IPS-15b (cell line): ENCODE measurements at regions not wholly inside any gene's neighbourhood (a gene's known extent, or its start where the extent isn't known, plus 50 kb on each side); places are given as distances from the start of the nearest gene placed in this dataset.
"Not testable (repeated sequence)": the region's sequence is repeated elsewhere in the genome, so short reads cannot be mapped to it uniquely, and the experiment has no call there.

Experiments
- H3K27me3 ChIP-seq: one replicate; pipeline ENCODE4 v1.6.1; 2013; ENCODE audit warnings: low read length; ENCODE audit not compliant: control insufficient read depth, insufficient read depth
- H3K36me3 ChIP-seq: one replicate; pipeline ENCODE4 v1.6.1; 2013; ENCODE audit warnings: low read length; ENCODE audit not compliant: control insufficient read depth, insufficient read depth
- H3K4me1 ChIP-seq: one replicate; pipeline ENCODE4 v1.6.1; 2013; ENCODE audit warnings: mild to moderate bottlenecking, low read length; ENCODE audit not compliant: control insufficient read depth, insufficient read depth
- H3K4me3 ChIP-seq: one replicate; pipeline ENCODE4 v1.5.1; 2013; ENCODE audit warnings: low read depth, low read length
- H3K9ac ChIP-seq: one replicate; pipeline ENCODE4 v1.6.1; 2013; ENCODE audit warnings: low read depth, mild to moderate bottlenecking, low read length
- H3K9me3 ChIP-seq: one replicate; pipeline ENCODE4 v1.6.1; 2013; ENCODE audit warnings: mild to moderate bottlenecking, low read length; ENCODE audit not compliant: control insufficient read depth, insufficient read depth

DNA sequence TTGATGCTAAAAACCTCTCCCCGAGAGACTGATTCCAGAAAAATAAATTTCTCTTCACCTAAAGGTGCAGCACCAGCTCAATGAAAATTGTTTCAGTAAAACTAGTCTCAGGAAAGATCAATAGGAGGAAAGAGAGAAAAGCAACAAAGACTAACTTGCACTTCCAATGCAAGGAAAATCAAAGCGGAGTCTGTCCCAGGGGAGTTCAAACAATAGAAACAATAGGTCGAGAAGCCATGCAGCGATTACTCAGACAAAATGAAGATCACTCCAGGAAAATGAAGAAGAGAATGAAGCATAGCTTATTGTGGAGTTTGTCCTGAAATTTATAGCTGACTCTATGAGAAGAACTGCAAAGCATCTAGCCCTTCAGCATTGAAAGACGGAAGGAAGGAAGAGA is 105.1 kb upstream of the FRMD4B start:
- Histone ChIP-seq H3K27me3 (no peaks in the 10 kb centered on the region), H3K9me3 (no peaks in the 10 kb centered on the region), H3K9ac (no peak overlapping the region), H3K4me1 (peaks cover 8% of the 10 kb centered on the region), H3K4me3 (no peak overlapping the region), H3K36me3 (no peaks in the 10 kb centered on the region)

DNA sequence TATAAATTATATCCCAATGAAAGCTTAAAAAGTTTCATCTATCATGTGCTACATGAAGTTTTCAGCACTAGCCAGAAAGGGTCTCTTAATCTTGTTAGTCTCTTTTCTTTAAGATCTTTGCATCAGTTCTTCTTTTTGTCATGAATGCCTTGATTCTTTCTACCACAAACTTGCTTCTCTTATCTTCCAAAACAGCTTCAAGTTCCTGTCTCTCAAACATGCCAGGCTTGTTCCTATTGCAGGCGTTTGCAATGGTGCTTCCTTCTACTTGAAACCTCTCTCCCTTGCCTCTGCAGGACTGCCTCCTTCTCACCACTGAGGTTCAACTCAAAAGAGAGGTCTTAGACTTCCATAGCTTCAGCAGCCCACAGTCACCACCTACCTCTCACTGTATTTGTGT is 104.3 kb upstream of the FRMD4B start:
- Histone ChIP-seq H3K4me1 (peaks cover 8% of the 10 kb centered on the region), H3K36me3 (no peaks in the 10 kb centered on the region), H3K9me3 (no peaks in the 10 kb centered on the region), H3K4me3 (no peak overlapping the region), H3K9ac (no peak overlapping the region), H3K27me3 (no peaks in the 10 kb centered on the region)

- H3K9me3 ChIP-seq: no peaks in the 10 kb centered on the region
- H3K4me3 ChIP-seq: no peak overlapping the region
- H3K4me1 ChIP-seq: peaks cover 8% of the 10 kb centered on the region
- H3K9ac ChIP-seq: no peak overlapping the region
- no peaks in the 10 kb centered on the region for H3K36me3 ChIP-seq
- H3K27me3 ChIP-seq: no peaks in the 10 kb centered on the region
Measured at GRCh38 chr3:69488026-69488425, 102.1 kb upstream of the FRMD4B start.

DNA sequence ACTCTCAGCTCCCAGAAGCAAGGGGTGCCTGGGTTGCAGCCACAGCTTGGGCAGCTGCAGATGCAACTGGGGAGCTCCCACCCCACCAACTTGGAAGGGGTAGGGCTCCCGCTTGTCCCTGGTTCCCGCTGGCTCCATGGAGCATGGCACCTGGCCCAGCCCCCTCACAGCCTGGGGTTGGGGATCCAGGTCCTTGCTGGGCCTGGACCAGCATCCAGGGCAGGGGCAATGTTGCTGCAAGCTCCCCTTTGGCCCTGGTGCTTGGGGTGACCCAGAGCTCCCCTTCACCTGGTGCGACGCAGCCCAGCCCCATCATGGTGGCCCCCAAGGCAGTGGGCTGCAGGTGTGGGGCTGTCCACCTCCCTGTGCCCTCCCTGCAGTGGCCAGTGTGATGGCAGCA is 99.6 kb upstream of the FRMD4B start:
- no peaks in the 10 kb centered on the region for H3K9me3 ChIP-seq
- peaks cover 2% of the 10 kb centered on the region for H3K4me1 ChIP-seq
- no peak overlapping the region for H3K4me3 ChIP-seq
- no peaks in the 10 kb centered on the region for H3K27me3 ChIP-seq
- no peaks in the 10 kb centered on the region for H3K36me3 ChIP-seq
- no peak overlapping the region for H3K9ac ChIP-seq

GRCh38 chr3:69484507-69485393 is 98.9 kb upstream of the FRMD4B start:
- H3K36me3 ChIP-seq: no peaks in the 10 kb centered on the region

GRCh38 chr3:69483449-69483848 is 97.6 kb upstream of the FRMD4B start:
- Histone ChIP-seq H3K27me3 (no peaks in the 10 kb centered on the region), H3K9ac (no peak overlapping the region), H3K9me3 (no peaks in the 10 kb centered on the region), H3K4me1 (no peaks in the 10 kb centered on the region), H3K4me3 (no peak overlapping the region), H3K36me3 (no peaks in the 10 kb centered on the region)

More at GRCh38 chr3:69484507-69485393, 98.9 kb upstream of the FRMD4B start:
- H3K4me3 ChIP-seq: no peak overlapping the region
- H3K9ac ChIP-seq: no peak overlapping the region
- no peaks in the 10 kb centered on the region for H3K4me1 ChIP-seq
- H3K27me3 ChIP-seq: no peaks in the 10 kb centered on the region
- no peaks in the 10 kb centered on the region for H3K9me3 ChIP-seq

- H3K4me1 ChIP-seq, H3K9me3 ChIP-seq, H3K27me3 ChIP-seq, H3K9ac ChIP-seq, H3K36me3 ChIP-seq, H3K4me3 ChIP-seq: not testable (repeated sequence)
Measured at GRCh38 chr3:69480986-69481385, 95.1 kb upstream of the FRMD4B start.

DNA sequence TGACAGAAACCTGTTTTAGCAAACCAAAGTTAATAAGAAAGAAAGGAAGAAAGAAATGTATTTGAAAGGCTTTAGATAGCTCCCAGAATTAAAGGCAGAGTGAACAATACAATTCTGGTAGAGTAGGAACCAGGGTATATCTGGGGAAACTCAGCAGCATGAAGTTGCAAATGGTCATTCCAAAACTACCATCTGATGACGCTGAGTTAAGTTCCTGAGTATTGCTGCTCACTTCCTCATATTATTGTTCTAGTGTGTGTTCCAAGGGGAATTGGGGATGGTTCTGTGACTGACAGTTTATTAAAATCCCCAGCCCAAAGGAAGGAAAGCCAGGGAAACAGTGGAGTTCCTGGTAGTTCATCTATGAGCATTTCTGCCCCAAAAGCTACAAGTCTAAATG is 88.3 kb upstream of the FRMD4B start:
- Histone ChIP-seq H3K9ac (no peak overlapping the region), H3K27me3 (no peaks in the 10 kb centered on the region), H3K36me3 (no peaks in the 10 kb centered on the region), H3K4me1 (no peaks in the 10 kb centered on the region), H3K4me3 (no peak overlapping the region), H3K9me3 (no peaks in the 10 kb centered on the region)

DNA sequence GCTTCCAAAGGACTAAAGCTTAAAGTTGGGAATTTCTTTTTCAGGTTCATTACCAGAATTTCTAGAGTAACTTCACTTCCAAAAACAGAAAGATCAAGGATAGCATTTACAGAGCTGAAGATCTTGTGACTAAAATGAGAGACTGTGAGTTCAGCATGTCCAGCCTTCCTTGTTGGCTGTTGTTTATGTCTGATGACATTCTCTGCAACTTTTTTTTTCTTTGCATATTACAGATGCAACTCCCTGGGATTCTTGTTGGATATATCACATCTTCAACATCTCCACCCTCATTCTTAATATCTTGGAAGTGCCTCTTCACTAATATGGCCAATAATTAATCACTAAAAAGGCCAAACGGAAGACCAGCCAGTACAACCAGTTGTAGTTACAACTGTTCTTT is 86.2 kb upstream of the FRMD4B start:
- Histone ChIP-seq H3K4me1 (no peaks in the 10 kb centered on the region), H3K9ac (no peak overlapping the region), H3K36me3 (no peaks in the 10 kb centered on the region), H3K4me3 (no peak overlapping the region), H3K27me3 (no peaks in the 10 kb centered on the region), H3K9me3 (no peaks in the 10 kb centered on the region)

DNA sequence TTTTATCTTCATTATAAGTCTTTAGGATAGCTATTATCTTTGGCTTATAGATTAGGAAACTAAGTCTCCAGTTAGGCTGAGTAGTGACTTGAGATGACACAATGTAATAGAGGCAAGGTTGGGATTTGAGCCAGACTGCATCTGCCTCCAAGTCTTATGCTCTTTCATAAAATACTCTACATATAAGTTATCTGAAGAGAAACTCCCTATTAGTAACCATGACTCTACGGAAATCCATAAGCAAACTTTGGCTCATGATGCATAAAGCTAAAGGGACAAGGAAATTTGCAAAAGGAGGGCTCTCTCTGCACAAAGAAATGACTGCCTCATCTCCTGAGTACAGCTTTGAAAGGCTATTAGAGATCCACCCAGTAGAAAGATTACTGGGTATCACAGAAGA is 77.6 kb upstream of the FRMD4B start:
- H3K9ac ChIP-seq: no peak overlapping the region
- no peaks in the 10 kb centered on the region for H3K9me3 ChIP-seq
- no peak overlapping the region for H3K4me3 ChIP-seq
- H3K27me3 ChIP-seq: no peaks in the 10 kb centered on the region
- no peaks in the 10 kb centered on the region for H3K36me3 ChIP-seq
- no peaks in the 10 kb centered on the region for H3K4me1 ChIP-seq

- Histone ChIP-seq H3K36me3 (no peaks in the 10 kb centered on the region), H3K4me3 (no peak overlapping the region), H3K9ac (no peak overlapping the region), H3K9me3 (no peaks in the 10 kb centered on the region), H3K27me3 (no peaks in the 10 kb centered on the region), H3K4me1 (no peaks in the 10 kb centered on the region)
Measured at GRCh38 chr3:69462826-69463100, 76.9 kb upstream of the FRMD4B start.

DNA sequence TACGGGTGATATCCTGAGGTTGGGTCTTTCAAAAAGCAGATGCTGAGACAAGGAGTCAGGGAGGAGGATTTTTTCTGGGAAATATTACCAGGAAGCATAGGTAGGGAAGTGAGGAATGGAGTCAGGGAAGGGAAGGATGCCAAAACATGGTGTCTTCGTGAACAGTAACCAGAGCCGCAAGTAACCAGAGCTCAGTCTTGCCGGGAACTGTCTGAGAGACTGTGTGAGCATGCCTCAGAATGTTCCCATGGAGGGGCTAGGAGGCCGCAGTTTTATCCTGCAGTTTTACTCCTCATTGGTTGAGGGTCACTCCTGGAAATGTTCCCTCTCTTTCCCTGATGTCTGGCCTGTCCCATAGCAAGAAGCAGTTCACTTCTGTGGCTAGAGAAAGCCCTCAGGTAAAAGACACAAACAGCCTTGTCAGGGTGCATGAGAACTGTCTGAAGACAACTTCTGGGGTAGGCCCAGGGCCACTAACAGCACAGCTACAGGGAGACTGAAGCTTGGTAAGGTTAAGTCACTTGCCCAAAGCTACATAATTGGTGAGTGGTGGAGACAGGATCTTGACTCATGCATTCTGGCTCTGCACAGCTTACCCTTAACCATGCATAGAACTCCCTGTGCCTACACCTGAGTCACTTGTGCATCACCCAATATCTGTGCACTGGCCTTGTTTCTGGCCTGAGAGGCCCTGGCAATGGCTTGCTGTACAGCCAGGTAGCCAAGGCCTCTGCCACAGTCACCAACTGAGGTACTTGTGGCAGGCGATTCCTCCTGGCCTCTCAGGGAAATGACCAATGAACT is 76.3 kb upstream of the FRMD4B start:
- H3K9me3 ChIP-seq: no peaks in the 10 kb centered on the region

More for the DNA sequence above, 76.3 kb upstream of the FRMD4B start:
- Histone ChIP-seq H3K36me3 (no peaks in the 10 kb centered on the region), H3K27me3 (no peaks in the 10 kb centered on the region), H3K9ac (no peak overlapping the region), H3K4me1 (no peaks in the 10 kb centered on the region), H3K4me3 (no peak overlapping the region)
